NCI-H446 (cell line): ENCODE measurements at regions not wholly inside any gene's neighbourhood (a gene's known extent, or its start where the extent isn't known, plus 50 kb on each side); places are given as distances from the start of the nearest gene placed in this dataset.
"Not testable (repeated sequence)": the region's sequence is repeated elsewhere in the genome, so short reads cannot be mapped to it uniquely, and the experiment has no call there.

Source experiments
- DNase-seq, 2 experiments: peaks; one replicate each; lab custom pipeline; 2025; lab: John Stamatoyannopoulos, UW

GRCh38 chr19:30066781-30067759 is 125.0 kb downstream of the URI1 start:
- DNase-seq = no peak

DNA sequence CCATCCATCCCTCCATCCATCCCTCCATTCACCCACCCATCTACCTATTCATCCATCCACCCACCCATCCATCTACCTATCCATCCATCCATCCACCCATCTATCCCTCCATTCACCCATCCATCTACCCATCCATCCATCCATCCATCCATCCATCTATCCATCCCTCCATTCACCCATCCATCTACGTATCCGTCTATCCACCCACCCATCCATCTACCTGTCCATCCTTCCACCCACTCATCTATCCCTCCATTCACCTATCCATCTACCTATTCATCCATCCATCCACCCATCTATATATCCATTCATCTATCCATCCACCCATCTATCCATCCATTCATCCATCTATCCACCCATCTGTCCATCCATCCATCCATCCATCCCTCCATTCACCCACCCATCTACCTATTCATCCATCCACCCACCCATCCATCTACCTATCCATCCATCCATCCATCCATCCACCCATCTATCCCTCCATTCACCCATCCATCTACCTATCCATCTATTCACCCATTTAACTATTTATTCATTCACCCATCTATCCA is 126.0 kb downstream of the URI1 start:
- not testable (repeated sequence) for DNase-seq

DNA sequence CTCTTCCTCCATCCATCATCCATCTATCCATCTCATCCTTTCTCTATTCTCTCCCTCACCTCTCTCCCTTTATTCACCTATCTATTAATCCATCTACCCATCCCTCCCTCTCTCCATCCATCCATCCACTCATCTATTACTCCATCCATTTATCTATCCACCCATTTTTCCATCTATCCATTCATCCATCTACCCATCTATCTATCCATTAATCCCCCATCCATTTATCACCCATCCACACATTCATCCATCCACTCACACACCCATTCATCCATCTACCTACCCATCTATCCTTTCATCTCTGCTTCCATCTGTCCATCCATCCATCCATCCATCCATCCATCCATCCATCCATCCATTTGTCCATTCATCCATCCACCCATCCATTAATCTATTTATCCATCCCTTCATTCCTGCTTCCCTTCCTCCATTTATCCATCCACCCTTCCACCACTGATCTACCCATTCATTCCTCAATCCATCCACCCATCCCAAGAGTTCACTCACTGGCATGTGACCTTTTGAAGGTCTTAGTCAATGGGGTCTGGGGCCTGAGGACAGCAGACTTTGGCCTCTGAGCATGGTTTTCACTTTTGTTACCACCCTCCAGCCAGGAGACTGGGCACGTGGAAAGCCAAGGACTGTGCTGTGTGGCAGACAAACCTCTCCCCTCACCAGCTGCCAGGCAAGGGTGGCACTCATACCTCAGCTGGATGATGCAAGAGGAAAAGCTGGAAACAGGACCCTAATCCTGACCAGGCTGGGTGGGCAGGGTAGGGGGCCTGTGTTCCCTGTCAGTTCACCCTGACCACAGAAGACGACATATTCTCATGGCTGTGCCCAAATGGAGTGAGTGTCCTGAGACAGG is 126.7 kb downstream of the URI1 start:
- DNase-seq = no peak

- DNase-seq = no peak
Observed at GRCh38 chr19:30069535-30070197, 127.6 kb downstream of the URI1 start.

DNA sequence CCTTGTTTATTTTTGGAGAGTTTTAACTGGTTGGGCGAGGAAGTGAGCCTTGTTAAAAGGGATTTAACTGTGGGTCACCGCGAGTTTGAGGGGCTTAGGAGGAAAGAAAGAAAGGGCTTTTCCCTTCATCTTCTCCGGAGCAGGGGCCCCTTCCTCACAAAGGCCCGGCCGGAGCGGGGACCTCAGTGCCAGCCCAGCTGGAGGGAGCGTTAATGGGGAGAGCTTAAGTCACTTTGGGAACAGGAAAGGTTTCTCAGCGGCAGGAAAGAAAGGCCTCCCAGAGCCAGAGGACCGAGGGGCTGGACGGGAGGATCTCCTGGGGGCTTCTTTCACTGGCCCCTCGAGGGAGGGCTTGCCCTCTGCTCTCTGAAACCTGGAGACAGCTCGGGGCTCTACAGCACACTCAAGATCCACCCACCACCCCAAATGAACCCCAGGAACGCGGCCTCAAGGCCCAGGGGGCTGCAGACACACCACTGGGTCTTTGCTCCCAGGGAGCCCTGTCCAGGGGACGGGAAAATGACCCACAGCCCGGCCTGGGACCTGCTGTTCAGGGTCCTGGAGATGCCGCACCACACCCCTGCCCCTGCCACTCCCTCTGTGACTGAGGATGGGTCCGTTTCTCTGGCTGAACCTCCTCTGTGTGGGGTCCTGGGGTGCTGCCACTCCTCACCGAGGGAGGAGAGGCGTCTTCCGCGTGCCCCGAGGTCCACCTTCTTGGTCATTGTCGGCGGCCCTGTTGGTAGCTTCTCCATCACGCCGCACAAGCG is 128.3 kb downstream of the URI1 start:
- no peak for DNase-seq

GRCh38 chr19:30070968-30071632 is 129.1 kb downstream of the URI1 start:
- peak; percentile 19 to 82 for DNase-seq

DNA sequence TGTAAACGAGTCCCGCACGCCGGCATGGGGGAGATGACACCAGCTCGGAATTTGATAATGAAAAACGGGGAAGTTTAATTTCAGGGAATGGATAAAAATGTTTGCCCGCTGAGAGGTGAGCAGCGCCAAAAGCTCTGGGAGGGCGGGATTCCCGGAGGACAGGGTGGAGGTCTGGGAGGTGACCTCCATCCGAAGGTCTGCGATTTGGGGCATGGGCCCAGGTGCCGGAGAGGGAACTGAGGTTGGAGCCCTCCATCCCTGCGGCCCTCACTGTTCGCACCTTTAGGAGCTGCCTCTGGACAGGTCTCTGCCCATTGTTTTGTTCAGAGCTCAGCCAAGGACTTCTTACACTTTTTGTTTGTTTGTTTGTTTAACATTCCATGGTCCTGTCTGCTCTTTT is 129.8 kb downstream of the URI1 start:
- no peak for DNase-seq

DNA sequence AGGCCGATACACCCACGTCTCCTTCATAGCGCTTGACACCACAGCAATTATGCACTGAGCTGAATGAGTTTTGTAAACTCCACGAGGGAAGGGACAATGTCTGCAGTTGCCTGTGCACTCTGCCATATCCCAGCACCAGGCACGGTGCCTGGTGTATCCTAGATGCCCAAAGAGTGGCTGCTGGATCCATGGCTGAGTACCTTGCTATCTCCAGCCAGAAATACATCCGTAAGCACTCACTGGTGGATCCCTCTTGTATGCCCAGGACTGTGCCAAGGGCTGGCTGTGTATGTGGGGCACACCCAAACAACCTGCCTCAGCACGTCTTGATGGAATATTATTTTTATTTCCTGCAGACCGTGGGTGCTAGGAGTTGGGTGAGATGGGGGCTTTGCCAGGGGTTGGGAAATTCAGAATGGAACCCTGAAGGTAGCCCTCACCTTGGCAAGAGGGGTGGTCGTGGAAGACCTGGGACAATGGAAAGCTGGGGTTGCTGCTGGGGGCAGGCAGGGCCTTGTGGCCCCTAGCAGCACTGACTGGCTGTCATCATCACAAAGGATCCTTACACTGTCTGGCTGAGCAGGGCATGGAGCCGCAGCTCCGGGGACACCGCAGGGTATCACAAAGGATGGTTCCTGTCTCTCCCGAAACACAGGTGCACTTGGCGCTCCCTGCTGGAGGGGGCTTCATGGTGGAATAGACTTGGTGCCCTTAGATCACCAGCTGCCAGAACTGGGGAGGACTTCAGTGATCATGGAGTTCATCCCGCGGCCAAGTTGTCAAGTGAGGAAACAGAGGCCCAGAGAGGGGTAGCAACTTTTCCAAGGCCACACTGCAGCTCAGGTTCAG is 131.3 kb downstream of the URI1 start:
- no peak for DNase-seq

DNA sequence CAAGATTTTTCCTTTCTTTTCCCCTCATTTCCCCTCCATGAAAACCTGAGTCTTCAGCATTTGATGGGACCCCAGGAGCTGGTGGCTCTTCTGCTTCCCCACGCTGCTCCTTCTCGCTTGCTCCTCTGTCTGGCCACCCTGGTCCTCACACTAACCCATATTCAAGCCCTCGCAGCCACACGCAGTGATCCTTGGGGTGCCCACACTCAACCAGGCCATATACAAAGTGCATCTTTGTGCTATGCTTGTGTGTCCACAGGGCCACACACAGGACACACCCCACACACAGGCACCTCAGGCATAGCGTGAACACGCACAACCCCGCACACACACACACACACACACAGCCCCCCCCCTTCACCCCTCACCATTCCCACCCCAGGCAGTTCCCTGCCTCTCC is 132.1 kb downstream of the URI1 start:
- DNase-seq = no peak

GRCh38 chr19:30074741-30075715 is 133.0 kb downstream of the URI1 start:
- no peak for DNase-seq

DNA sequence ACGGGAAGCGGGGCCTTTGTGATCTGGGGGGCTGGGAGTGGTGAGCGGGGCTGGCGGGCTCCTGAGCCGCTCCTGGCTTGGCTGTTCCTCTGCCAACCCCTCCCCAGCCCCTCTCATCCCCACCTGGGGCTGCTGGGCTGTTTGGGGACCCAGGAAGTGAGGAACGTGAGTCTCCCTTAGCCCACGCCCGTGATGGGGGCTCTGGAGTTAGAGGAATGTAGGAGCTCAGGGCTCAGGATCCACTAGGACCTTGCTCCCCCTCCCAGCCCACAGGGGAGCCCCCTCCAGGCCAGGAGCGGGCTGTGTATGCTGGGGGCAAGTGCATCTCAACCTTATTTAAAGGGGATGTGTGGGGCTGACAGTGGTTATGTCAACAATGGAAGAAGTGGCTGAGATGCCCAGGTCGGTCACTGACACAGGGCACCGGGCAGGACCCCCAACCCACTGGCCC is 134.1 kb downstream of the URI1 start:
- no peak for DNase-seq

GRCh38 chr19:30076751-30077670 is 135.0 kb downstream of the URI1 start:
- peak in 1 of 2 experiments; percentile 21 for DNase-seq

DNA sequence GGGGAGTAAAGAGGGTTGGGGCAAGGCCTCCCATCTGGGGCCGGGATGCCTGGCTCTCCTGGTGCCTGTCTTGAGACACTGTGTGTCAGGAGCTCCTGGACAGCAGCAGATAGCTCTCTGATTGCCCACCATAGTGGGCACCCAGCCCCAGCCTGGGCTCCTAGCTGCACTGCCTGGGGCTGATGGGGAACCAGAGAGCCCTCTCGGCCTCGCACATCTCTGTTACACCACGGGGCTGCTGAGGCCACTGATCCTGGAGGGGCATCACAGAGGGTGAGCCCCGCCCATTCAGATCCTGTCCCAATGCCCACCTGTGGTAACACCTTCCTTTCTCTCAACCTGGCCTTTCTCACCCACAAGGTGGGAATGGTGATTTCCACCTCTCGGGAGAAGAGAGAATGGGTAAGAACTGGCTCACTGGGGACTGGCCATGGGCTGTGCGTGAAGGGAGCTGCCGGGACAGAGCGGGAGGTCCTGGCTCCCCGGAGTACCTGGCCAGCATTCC is 135.9 kb downstream of the URI1 start:
- no peak for DNase-seq

DNA sequence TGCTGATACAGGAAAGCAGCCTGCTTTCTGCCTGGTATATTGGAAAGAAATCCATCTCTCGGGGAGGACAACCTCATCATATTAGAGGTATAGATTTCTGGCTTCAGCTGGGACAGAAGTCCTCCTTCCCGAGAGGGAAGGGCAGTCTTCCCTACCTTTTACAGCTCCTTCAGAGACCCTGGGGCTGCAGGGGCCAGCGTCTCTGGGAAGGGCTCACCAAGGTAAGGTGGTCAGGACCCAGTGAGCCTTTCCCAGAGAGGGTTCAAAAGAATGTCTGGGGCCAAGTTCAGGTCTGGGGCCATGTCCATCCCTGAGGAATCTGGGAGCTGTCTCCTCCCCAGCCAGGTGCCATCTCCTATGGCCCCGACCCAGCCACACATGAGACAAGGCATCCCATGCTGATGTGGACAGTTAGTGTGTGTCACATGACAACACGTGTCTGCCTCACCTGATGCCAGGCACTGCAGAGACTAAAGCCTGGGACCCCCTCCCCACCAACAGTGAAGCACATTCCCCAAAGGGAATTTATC is 136.4 kb downstream of the URI1 start:
- DNase-seq = no peak

GRCh38 chr19:30079200-30079599 is 137.2 kb downstream of the URI1 start:
- no peak for DNase-seq

GRCh38 chr19:30082168-30082567 is 140.1 kb downstream of the URI1 start:
- no peak for DNase-seq

GRCh38 chr19:30082611-30083010 is 140.6 kb downstream of the URI1 start:
- no peak for DNase-seq
